NCI-H2029 treated with DMSO at 0.1 percent for 48 hours (cell line): ENCODE measurements at regions not wholly inside any gene's neighbourhood (a gene's known extent, or its start where the extent isn't known, plus 50 kb on each side); places are given as distances from the start of the nearest gene placed in this dataset.
"Not testable (repeated sequence)": the region's sequence is repeated elsewhere in the genome, so short reads cannot be mapped to it uniquely, and the experiment has no call there.

Experiments
- DNase-seq: peaks from one replicate; lab custom pipeline; 2025; lab: John Stamatoyannopoulos, UW

DNA sequence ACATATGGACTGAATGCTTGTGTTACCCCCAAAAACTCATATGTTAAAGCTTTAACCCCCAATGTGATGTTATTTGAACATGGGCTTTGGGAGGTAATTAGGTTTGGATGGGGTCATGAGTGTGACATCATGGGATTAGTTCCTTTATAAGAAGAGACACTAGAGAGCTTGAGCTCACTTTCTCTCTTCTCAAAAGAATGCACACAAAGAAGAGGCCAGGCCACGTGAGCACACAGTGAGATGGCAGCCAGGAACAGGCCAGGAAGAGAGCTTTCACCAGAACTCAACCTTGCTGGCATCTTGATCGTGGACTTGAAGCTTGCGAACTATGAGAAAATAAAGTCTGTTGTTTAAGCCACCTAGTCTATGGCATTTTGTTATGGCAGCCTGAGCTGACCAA, 360.6 kb downstream of the NR2F1-AS1 start:
- DNase-seq, result no peak

DNA sequence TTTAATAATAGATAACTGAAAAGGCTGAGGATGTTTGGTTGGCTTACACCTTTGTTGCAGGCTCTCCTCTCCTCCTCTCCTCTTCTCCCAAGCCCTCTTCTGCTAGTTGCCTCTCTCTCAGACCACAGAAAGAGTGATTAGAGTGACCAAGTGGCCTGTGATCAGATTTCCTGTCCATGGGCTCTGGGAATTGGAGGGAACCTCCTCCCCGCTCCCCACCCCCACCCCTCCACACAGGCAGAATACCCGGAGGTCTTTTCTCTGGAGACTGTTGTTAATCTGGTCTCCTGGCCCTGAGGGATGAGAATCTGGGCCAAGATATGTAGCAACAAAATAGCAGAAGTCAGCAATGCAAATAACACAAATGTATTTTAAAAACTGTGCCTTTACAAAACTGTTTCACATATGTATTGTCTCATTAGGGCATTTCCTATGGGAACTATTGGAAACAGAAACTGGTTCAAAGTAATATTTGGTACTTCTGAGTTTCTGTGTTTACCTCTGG, 361.3 kb downstream of the NR2F1-AS1 start:
- no peak for DNase-seq

- not testable (repeated sequence) for DNase-seq
Measured at GRCh38 chr5:93213111-93213794, 367.8 kb downstream of the NR2F1-AS1 start.

DNA sequence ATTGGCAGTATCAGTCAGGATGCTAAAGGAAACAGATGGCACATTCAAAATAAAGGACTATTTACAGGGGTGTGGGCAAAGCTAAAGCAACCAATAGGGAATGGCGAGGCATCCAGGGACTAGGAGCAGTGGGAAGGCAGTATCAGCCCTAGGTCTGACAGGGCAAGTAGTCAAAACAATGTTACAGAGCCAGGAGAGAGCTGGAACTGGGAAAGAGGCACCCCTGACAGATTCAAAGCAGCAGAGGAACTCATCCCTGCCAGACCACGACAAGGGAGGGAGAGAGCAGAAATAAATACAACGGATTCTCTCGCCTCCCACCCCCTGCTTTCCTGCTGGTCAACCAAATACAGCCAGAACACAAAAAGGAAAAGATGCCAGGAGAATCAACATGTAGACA, 371.5 kb downstream of the NR2F1-AS1 start:
- no peak for DNase-seq

DNA sequence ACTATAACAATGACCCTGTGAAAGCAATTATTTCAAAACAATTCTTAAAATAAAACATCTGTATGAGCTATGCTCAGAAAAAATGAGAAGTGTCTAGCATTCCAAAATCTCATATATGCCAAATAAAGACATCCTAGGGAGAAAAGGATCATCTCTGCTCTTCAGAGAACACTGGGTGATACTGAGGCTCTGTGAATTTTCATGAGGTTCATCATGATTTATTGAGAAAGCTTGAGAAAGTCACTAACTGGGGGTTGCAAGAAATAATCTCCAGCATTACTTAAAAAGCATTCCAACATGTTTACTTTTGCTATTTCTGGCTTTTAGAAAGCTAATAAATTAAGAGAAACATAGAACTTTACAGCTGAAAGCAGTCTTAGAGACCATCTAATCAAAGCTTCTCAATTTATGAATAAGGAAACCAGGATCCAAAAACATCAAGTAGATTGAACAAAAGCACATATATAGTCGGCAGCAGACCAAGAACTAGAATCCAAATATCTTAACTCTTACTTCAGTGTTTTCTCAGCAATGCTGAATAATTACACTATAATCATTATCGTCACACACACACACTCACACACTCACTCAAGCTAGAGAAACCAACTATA, 372.8 kb downstream of the NR2F1-AS1 start:
- no peak for DNase-seq

DNA sequence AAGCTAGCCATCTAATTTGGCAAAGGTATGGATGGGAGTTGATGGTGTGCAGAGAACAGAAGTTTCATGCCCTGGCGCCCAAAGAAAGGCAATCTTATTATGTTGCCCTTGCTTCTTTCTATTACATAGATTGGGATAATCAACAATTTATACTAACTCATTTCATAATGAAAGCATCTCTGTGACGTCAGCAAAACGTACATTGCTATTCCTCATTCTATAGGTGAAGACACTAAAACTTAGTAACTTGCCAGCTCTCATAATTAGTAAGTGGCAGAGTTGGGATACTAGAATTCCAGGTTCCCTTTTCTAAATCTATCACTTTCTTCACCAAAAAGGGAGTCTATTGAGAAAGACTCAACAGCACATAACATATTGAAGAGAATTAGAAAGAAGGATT, 374.8 kb downstream of the NR2F1-AS1 start:
- no peak for DNase-seq

- DNase-seq, result no peak
Measured at GRCh38 chr5:93201061-93201460, 380.0 kb downstream of the NR2F1-AS1 start.

DNA sequence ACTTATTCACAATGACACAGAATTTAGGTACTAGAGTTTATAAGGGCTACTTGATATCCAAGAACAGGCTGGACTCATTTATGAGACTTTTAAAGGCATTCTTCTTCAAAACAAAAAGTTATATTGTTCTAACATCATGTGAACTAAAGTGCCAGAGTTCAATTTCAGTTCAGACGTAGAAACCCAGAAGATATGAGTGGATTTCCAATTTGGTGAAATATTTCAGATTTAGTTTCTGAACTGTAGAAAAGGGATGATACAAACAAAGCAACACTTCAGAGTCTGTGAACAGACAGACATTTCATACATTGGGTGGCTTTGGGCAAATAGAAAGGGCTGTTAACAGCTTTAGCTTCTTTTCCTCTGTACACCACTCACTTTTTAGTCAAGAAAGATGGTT, 384.0 kb downstream of the NR2F1-AS1 start:
- DNase-seq, result no peak

DNA sequence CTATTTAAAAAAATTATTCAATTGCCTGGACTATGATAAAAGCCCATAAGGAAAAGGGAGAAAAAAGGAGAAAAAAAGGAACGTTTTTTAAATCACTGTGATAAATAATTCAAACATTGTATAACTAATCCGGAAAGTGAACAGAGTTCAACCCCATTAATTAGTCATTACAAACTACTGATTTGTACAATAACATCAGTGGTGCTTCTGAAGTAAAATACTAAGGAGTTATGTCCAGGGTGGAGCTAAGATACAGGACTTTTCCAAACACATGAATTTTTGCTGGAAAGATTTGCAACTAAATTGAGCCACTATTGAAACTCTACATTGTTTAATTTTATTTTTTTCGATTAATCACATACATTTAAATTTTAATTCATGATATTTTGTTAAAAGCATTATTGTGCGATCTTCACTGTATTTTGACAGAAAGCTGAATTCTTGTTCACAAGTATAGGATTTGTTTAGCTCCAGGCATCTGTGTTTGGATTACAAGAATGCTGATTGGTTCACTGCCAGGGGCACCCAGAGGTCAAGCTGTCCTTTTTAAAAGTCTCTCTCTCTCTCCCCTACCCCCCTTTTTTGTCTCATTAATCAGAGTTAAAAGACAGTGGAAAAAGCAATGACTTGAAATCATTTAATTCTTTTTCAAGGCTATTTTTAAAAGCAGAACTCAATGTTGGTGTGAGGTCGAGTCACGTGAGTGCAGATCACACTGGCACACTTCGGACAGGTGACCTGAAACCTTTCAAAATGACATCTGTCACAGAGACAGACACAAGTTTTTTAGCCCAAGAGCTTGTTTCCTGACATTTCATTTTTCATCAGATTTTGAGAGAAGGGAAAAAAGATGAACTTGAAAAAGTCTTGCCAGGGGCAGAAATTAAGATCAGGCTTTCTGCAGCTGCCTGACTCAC, 387.3 kb downstream of the NR2F1-AS1 start:
- DNase-seq, result no peak

DNA sequence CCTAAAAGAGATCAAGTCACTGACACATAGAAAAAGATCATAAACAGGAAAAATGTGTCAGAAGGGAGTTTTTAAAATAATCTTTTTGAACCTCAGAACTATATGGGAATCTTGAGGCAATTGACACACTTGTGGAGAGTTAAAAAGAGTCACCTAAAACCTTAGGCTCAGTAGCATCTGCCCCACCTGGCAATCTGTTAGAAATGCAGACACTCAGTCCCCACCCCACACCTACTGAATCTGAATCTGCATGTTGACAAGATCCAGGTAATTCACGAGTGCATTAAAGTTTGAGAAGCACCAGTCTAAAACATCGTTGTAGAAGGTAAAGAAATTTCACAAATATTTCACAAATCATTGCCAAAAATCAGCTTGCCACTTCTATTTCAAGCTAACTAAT, 388.3 kb downstream of the NR2F1-AS1 start:
- no peak for DNase-seq

- no peak for DNase-seq
Measured at GRCh38 chr5:93192087-93192486, 388.9 kb downstream of the NR2F1-AS1 start.

DNA sequence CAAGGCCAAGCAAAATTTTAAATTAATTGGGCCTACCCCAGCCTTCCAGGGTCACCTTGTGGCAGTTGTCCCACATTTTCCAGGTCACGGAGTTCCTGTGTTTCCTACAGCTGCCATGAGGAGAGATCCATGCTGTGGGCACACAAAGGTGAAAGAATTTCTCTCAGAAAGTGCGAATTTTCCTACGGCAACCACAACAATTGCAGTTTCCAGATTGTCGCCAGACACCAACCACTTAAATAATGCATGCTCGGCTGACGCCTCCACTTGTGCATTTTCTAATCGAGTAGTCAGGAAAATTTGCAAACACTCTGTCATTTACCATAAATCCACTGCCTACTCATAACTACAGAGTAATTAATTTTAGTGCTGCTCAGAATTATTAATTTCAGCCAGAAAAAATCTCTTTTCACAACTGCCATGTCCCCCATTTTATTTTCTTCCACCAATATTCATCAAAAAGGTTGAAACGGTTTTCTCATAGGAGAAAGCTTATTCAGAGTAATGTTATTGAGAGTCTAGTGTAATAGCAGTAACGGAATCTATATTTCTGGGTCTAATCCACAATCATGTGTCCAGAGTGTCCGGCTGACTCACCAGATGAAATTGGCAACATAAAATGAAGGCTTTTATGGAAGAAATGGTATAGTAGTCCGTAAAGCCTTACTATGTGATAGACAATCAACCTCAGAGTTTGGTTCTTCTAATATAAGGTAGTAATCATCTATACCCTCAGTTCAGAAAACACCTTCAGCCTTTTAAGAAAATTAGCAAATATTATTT, 389.8 kb downstream of the NR2F1-AS1 start:
- DNase-seq, result no peak

GRCh38 chr5:93189707-93190120, 391.3 kb downstream of the NR2F1-AS1 start:
- no peak for DNase-seq

- DNase-seq, result no peak
Measured at GRCh38 chr5:93188876-93189485, 392.0 kb downstream of the NR2F1-AS1 start.

GRCh38 chr5:93186076-93186682, 394.8 kb downstream of the NR2F1-AS1 start:
- no peak for DNase-seq

DNA sequence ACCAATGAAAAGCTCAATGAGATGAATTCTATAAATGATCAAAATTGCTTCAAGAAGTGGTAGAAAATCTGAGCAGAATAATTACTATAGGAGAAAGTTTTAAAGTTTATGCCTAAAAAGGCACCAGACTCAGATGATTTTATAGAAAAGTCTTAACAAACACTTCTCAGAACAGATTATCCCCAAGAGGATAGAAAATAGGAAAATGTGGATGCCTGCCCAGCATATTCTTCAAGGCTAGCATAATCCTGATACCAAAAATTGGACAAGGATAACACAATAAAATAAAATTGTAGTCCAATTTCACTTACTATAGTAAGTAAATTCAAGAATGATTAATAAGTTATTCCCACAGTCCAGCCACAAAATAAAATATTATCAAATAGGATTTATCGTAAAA, 397.0 kb downstream of the NR2F1-AS1 start:
- no peak for DNase-seq

DNA sequence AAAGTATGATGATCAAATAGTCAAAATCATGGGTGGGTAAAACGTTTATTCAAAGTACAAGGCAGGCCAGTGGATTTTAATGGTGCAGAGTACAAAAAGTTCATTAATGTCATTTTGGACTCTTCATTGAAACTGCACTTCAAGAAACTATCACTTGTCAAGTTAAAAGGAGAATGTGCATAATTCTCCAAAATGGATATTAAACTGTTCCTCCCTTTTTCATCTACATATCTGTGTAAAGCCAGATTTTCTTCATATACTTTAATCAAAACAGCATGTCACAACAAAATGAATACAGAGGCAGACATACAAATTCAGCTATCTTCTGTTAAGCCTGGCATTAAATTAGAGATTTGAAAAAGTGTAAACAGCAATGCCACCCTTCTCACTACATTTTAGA, 401.6 kb downstream of the NR2F1-AS1 start:
- no peak for DNase-seq

DNA sequence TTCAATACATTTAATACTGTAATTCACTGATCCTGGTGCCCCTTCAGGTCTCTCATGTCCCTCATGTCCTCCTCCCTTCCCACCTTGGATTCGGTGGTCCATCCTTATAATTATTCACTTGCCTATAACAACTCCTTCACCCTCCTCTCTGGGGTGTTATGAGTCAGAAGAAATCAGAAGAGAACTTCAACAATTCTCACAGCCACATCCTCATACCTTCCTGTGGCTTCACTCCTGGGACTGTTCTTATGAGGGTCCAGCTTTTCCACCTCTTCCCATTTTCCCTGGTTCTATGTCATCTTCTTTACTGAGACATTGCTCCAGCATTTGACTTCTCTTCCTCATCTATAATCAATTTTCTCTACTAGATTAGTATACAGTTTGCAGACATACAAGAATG, 406.1 kb downstream of the NR2F1-AS1 start:
- no peak for DNase-seq

DNA sequence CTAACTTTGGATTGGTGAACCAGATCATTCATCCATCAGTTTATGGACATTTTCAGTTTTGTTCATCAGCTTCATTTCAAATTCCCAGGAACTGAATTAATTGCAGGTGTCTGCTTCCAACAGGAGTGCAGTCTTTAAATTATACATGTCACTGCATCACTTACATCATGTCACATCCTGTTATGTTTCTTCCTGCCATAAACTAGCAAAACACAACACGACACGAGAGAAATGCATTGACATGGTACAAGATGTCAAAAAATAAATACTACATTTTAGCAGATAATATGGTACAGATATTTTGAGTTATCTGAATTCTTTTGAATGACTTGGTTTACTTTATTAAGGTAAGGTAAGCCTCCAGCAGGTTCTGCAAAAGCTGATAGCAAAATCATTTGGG, 415.5 kb downstream of the NR2F1-AS1 start:
- no peak for DNase-seq

DNA sequence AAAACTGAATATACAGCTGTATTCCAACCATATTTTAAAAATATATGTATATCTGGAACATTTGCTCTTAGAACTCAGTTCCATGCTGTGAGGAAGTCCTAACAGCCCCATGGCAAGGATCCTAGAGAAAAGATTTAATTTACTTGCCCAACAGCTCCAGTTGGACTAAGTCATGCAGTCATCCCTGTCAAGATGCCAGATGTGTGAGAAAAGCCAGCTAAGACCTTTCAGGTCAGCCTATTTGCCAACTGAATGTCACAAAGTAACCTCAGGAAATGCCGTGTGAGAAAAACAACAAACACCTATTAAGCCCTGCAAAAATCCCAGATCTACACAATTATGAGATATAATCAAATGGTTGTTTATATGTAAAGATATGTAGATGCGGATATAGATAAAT, 416.3 kb downstream of the NR2F1-AS1 start:
- no peak for DNase-seq

- DNase-seq, result no peak
Measured at GRCh38 chr5:93163010-93163663, 417.9 kb downstream of the NR2F1-AS1 start.
